A673 (cell line): ENCODE measurements at regions not wholly inside any gene's neighbourhood (a gene's known extent, or its start where the extent isn't known, plus 50 kb on each side); places are given as distances from the start of the nearest gene placed in this dataset.

Experiments
- BruUV-seq: library from RNA; stranded (reverse); fragments of 400-500 nt; replicated peaks from 2 replicates; lab custom pipeline; 2021; lab: Mats Ljungman, UMichigan
- CTCF ChIA-PET: fragments of 300-600 bp; sonication (Branson Sonifier 250); formaldehyde crosslinking; loops from one replicate; lab custom pipeline; 2022; ENCODE audit warnings: antibody characterized with exemption; lab: Charles Lee
- POLR2A ChIA-PET: fragments of 300-600 bp; sonication (Branson Sonifier 250); formaldehyde crosslinking; loops from one replicate; lab custom pipeline; 2022; ENCODE audit warnings: antibody characterized with exemption; ENCODE audit not compliant: low non-redundant PET; lab: Charles Lee
- DNase-seq: peaks from one replicate; pipeline ENCODE4 v3.0.0-alpha.2; 2015; ENCODE audit warnings: low spot score
- H3K27ac ChIP-seq: fragments of 200-600 bp; sonication (generic); 2 replicates; pipeline ENCODE4 v1.5.1; 2016; ENCODE audit warnings: mixed run types, low read depth, mild to moderate bottlenecking, mixed read lengths, antibody characterized with exemption, low read length; ENCODE audit not compliant: poor library complexity, severe bottlenecking
- H3K27me3 ChIP-seq: fragments of 200-600 bp; sonication (generic); replicated peaks from 2 replicates; pipeline ENCODE4 v1.6.1; 2017; ENCODE audit warnings: mixed run types, low read depth, mild to moderate bottlenecking, mixed read lengths, antibody characterized with exemption, low read length; ENCODE audit not compliant: insufficient read depth, poor library complexity
- H3K36me3 ChIP-seq: fragments of 200-600 bp; sonication (generic); 2 replicates; pipeline ENCODE4 v1.6.1; 2016; ENCODE audit warnings: mixed run types, mild to moderate bottlenecking, mixed read lengths, antibody characterized with exemption, low read length; ENCODE audit not compliant: insufficient read depth, poor library complexity, severe bottlenecking
- H3K4me1 ChIP-seq: fragments of 200-600 bp; sonication (generic); 2 replicates; pipeline ENCODE4 v1.6.1; 2017; ENCODE audit warnings: mixed run types, mild to moderate bottlenecking, mixed read lengths, antibody characterized with exemption, low read length; ENCODE audit not compliant: insufficient read depth, poor library complexity, severe bottlenecking
- H3K4me3 ChIP-seq: fragments of 200-600 bp; sonication (generic); 2 replicates; pipeline ENCODE4 v1.5.1; 2016; ENCODE audit warnings: low read depth, mixed run types, mild to moderate bottlenecking, mixed read lengths, low read length; ENCODE audit not compliant: poor library complexity, severe bottlenecking
- H3K9me3 ChIP-seq: fragments of 200-600 bp; sonication (generic); 2 replicates; pipeline ENCODE4 v1.6.1; 2016; ENCODE audit warnings: mixed run types, low read depth, mild to moderate bottlenecking, mixed read lengths, antibody characterized with exemption, low read length; ENCODE audit not compliant: poor library complexity, severe bottlenecking
- EZH2 ChIP-seq: fragments of 200-600 bp; sonication (generic); IDR thresholded peaks from 2 replicates; pipeline ENCODE4 v1.6.1; 2017; ENCODE audit warnings: borderline replicate concordance, low read depth, mild to moderate bottlenecking, mixed read lengths, antibody characterized with exemption, low read length; ENCODE audit not compliant: poor library complexity, severe bottlenecking
- intact Hi-C: fragments of 100-400 bp; cut with micrococcal nuclease; formaldehyde crosslinking; loops from one replicate; pipeline ENCODE4 v1.10.0; 2022; ENCODE audit not compliant: unreplicated experiment
- TF ChIP-seq, protein P1 (sequence below): fragments of 300-800, 200-600 bp; sonication (generic); conservative IDR thresholded peaks from 2 replicates; pipeline ENCODE4 v1.5.1; 2017; ENCODE audit warnings: low read depth, mild to moderate bottlenecking, antibody characterized with exemption, low read length, moderate library complexity, mixed read lengths

DNA sequence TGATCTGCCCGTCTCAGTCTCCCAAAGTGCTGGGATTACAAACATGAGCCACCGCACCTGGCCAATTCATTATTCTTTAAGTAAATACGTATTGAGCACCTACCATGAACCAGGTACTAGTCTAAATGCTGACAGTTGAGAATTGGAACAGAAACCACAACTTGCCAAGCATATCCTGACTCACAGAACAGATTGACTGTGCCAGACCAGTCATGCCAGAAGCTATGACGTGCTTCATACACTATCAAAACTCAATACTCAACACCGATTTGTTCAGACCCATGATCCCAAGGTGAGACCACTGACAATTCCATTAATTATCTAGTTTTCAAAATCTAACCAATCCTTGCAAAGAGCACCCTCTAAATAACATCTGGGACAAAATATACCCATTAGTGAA, 148.6 kb downstream of the B3GNT2 start:
- ChIA-PET CTCF (no interaction called here), POLR2A (no interaction called here)
- DNase-seq, result no peak
- Histone ChIP-seq H3K27me3 (no peaks in the 10 kb centered on the region), H3K36me3 (no peaks in the 10 kb centered on the region), H3K4me3 (no peak overlapping the region), H3K4me1 (no peaks in the 10 kb centered on the region), H3K9me3 (no peaks in the 10 kb centered on the region), H3K27ac (no peak overlapping the region)
- TF ChIP-seq EZH2, result no peak
- intact Hi-C loops, result no loop called here
- BruUV-seq, result no TSS peak

DNA sequence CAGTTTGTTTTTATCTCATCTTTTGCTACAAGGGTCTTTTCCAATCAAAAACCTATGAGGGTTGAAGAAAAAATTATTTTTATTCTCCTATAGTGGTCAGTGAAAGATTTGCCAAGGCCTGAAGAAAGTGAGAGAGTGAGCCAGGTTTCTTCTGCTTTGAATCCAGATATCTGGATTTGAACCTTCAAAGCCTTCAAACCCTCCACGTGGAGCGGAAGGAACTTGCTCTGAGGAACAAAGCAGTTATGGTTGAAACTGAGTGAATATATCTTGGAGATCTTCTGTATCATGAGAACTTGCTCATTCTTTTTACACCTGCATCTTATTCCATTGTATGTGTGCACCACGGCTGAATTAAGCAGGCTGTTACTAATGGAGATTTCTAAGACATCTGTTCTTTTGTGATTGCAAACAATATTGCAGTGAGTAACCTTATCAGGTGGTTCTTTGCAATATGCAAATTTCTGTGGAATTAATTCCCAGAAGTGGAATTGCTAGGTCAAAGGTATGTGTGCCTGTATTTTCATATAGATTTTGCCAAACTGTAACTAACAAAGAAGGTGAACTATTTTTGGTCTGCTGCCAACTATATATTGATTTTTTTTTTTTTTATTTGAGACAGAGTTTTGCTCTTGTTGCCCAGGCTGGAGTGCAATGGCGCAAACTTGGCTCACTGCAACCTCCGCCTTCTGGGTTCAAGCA, 147.9 kb downstream of the B3GNT2 start:
- H3K27me3 ChIP-seq, result no peaks in the 10 kb centered on the region
- no peaks in the 10 kb centered on the region for H3K36me3 ChIP-seq
- no peaks in the 10 kb centered on the region for H3K4me1 ChIP-seq
- ChIA-PET POLR2A (interaction anchor here (0.6 kb wide), 1 partner anchor 193 kb away, joined by 3 read pairs; no protein-coding TSS in a partner anchor), CTCF (no interaction called here)
- intact Hi-C loops, result no loop called here
- no peak for DNase-seq
- no peak overlapping the region for H3K4me3 ChIP-seq
- TF ChIP-seq, protein P1, sequence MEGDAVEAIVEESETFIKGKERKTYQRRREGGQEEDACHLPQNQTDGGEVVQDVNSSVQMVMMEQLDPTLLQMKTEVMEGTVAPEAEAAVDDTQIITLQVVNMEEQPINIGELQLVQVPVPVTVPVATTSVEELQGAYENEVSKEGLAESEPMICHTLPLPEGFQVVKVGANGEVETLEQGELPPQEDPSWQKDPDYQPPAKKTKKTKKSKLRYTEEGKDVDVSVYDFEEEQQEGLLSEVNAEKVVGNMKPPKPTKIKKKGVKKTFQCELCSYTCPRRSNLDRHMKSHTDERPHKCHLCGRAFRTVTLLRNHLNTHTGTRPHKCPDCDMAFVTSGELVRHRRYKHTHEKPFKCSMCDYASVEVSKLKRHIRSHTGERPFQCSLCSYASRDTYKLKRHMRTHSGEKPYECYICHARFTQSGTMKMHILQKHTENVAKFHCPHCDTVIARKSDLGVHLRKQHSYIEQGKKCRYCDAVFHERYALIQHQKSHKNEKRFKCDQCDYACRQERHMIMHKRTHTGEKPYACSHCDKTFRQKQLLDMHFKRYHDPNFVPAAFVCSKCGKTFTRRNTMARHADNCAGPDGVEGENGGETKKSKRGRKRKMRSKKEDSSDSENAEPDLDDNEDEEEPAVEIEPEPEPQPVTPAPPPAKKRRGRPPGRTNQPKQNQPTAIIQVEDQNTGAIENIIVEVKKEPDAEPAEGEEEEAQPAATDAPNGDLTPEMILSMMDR, result no peak
- TF ChIP-seq EZH2, result no peak
- no peaks in the 10 kb centered on the region for H3K9me3 ChIP-seq
- H3K27ac ChIP-seq, result no peak overlapping the region
- BruUV-seq, result no TSS peak

DNA sequence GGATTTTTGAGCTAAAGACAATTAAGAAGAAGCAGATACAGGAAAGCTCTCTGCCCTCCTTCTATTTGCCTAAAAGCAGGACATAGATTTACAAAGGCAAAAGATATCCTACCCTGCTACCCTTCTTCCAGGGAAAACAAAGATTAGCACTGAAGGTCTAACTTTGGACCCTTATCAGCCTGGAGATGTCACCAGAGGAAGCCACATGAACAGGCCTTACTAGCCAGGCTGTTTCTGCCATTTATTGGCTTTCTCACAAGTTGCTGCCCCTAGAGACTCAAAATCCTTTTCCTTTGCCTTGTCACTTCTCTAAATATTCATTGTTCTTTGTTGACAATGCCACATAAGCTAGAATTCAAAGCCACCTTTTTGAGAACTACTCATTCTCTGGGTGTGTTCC, 147.3 kb downstream of the B3GNT2 start:
- H3K27me3 ChIP-seq, result no peaks in the 10 kb centered on the region
- no peak overlapping the region for H3K4me3 ChIP-seq
- ChIA-PET POLR2A (interaction anchor here (0.6 kb wide), 1 partner anchor 192 kb away, joined by 3 read pairs; no protein-coding TSS in a partner anchor), CTCF (no interaction called here)
- no peaks in the 10 kb centered on the region for H3K4me1 ChIP-seq
- intact Hi-C loops, result no loop called here
- H3K27ac ChIP-seq, result no peak overlapping the region
- TF ChIP-seq, protein P1, result no peak
- TF ChIP-seq EZH2, result no peak
- H3K9me3 ChIP-seq, result no peaks in the 10 kb centered on the region
- BruUV-seq, result no TSS peak
- no peaks in the 10 kb centered on the region for H3K36me3 ChIP-seq
- no peak for DNase-seq
